GM21717 (cell line): ENCODE measurements at regions not wholly inside any gene's neighbourhood (a gene's known extent, or its start where the extent isn't known, plus 50 kb on each side); places are given as distances from the start of the nearest gene placed in this dataset.
"Not testable (repeated sequence)": the region's sequence is repeated elsewhere in the genome, so short reads cannot be mapped to it uniquely, and the experiment has no call there.

Experiments
- ATAC-seq: cut with Tn5 transposase; IDR thresholded peaks from one replicate; pipeline ENCODE4 v1.9.1; 2021; ENCODE audit warnings: mild to moderate bottlenecking, moderate library complexity; ENCODE audit not compliant: unreplicated experiment

- ATAC-seq: no peak
These were observed 56.3 kb upstream of the ZNF92 start for GRCh38 chr7:65317372-65317771.

- no peak for ATAC-seq
These were observed 62.9 kb upstream of the ZNF92 start for GRCh38 chr7:65310761-65311160.

- no peak for ATAC-seq
These were observed 65.4 kb upstream of the ZNF92 start for GRCh38 chr7:65308300-65308678.

GRCh38 chr7:65307651-65308299, 65.9 kb upstream of the ZNF92 start:
- ATAC-seq: peak; percentile 67

GRCh38 chr7:65304175-65304574, 69.5 kb upstream of the ZNF92 start:
- ATAC-seq: no peak

- no peak for ATAC-seq
These were observed 70.8 kb upstream of the ZNF92 start for GRCh38 chr7:65302883-65303282.

GRCh38 chr7:65301007-65301406, 72.6 kb upstream of the ZNF92 start:
- ATAC-seq: no peak

GRCh38 chr7:65295409-65295808, 78.2 kb upstream of the ZNF92 start:
- ATAC-seq: no peak

- ATAC-seq: not testable (repeated sequence)
These were observed 83.3 kb upstream of the ZNF92 start for GRCh38 chr7:65290340-65290739.

- ATAC-seq: no peak
These were observed 86.6 kb upstream of the ZNF92 start for GRCh38 chr7:65287023-65287422.

GRCh38 chr7:65285906-65286864, 87.5 kb upstream of the ZNF92 start:
- ATAC-seq: no peak

- not testable (repeated sequence) for ATAC-seq
These were observed 88.4 kb upstream of the ZNF92 start for GRCh38 chr7:65285241-65285640.

GRCh38 chr7:65279795-65280194, 93.9 kb upstream of the ZNF92 start:
- ATAC-seq: no peak

GRCh38 chr7:65276822-65277221, 96.8 kb upstream of the ZNF92 start:
- ATAC-seq: no peak

GRCh38 chr7:65271502-65271901, 102.2 kb upstream of the ZNF92 start:
- not testable (repeated sequence) for ATAC-seq

GRCh38 chr7:65269150-65269856, 104.4 kb upstream of the ZNF92 start:
- ATAC-seq: no peak

- ATAC-seq: no peak
These were observed 104.9 kb upstream of the ZNF92 start for GRCh38 chr7:65268782-65269149.

- ATAC-seq: no peak
These were observed 107.6 kb upstream of the ZNF92 start for GRCh38 chr7:65265933-65266519.

GRCh38 chr7:65264258-65264657, 109.4 kb upstream of the ZNF92 start:
- no peak for ATAC-seq

- not testable (repeated sequence) for ATAC-seq
These were observed 113.0 kb upstream of the ZNF92 start for GRCh38 chr7:65260673-65261072.

GRCh38 chr7:65259864-65260525, 113.7 kb upstream of the ZNF92 start:
- ATAC-seq: not testable (repeated sequence)
